Common myeloid progenitor, CD34-positive (primary cell): ENCODE measurements at regions not wholly inside any gene's neighbourhood (a gene's known extent, or its start where the extent isn't known, plus 50 kb on each side); places are given as distances from the start of the nearest gene placed in this dataset.
"Not testable (repeated sequence)": the region's sequence is repeated elsewhere in the genome, so short reads cannot be mapped to it uniquely, and the experiment has no call there.

Source experiments
- CTCF ChIA-PET: fragments of 350-600 bp; sonication (Branson Sonifier 250); formaldehyde crosslinking; loops from one replicate; lab custom pipeline; 2021; ENCODE audit warnings: antibody characterized with exemption; lab: Charles Lee
- POLR2A ChIA-PET: fragments of 350-600 bp; sonication (Branson Sonifier 250); formaldehyde crosslinking; loops from one replicate; lab custom pipeline; 2021; ENCODE audit warnings: antibody characterized with exemption; lab: Charles Lee
- DNase-seq, 3 donors: peaks; one replicate each; pipeline versions ENCODE4 v3.0.0 to v3.0.0-alpha.2; 2013
- H3K27ac ChIP-seq, 2 experiments: 1 replicate in 1 of 2; 2 replicates in 1 of 2; pipeline ENCODE4 v1.7.0; 2013; ENCODE audit warnings: inconsistent platforms in 2 of 2, low read length in 2 of 2, mild to moderate bottlenecking in 2 of 2, low read depth in 1 of 2, moderate library complexity in 1 of 2; ENCODE audit not compliant: severe bottlenecking in 2 of 2, insufficient read depth in 1 of 2, poor library complexity in 1 of 2
- H3K27me3 ChIP-seq, 5 experiments: replicated peaks in 2 of 5; 1 replicate in 3 of 5; 2 replicates in 2 of 5; pipeline versions ENCODE4 v1.6.1 to v1.7.0; 2013; ENCODE audit warnings: low read length in 4 of 5, mild to moderate bottlenecking in 2 of 5, moderate library complexity in 2 of 5, inconsistent platforms in 1 of 5; ENCODE audit not compliant: insufficient read depth in 5 of 5, control insufficient read depth in 4 of 5
- H3K36me3 ChIP-seq, 4 experiments: 1 replicate in 2 of 4; 2 replicates in 2 of 4; pipeline versions ENCODE4 v1.6.1 to v1.7.0; 2013; ENCODE audit warnings: low read length in 3 of 4, control low read depth in 1 of 4, mild to moderate bottlenecking in 1 of 4; ENCODE audit not compliant: control insufficient read depth in 4 of 4, insufficient read depth in 4 of 4
- H3K4me1 ChIP-seq, 4 experiments: 1 replicate in 3 of 4; 2 replicates in 1 of 4; pipeline versions ENCODE4 v1.6.1 to v1.7.1; 2013; ENCODE audit warnings: low read length in 3 of 4, mild to moderate bottlenecking in 3 of 4, control low read depth in 1 of 4, inconsistent platforms in 1 of 4, moderate library complexity in 1 of 4; ENCODE audit not compliant: control insufficient read depth in 4 of 4, insufficient read depth in 4 of 4; ENCODE audit errors: control extremely low read depth in 1 of 4
- H3K4me3 ChIP-seq, 7 experiments: 1 replicate in 4 of 7; 2 replicates in 3 of 7; pipeline versions ENCODE4 v1.5.1 to v1.7.0; 2013; ENCODE audit warnings: mild to moderate bottlenecking in 7 of 7, low read length in 6 of 7, moderate library complexity in 6 of 7, inconsistent platforms in 2 of 7, low read depth in 2 of 7, control low read depth in 1 of 7; ENCODE audit not compliant: insufficient read depth in 4 of 7, control insufficient read depth in 1 of 7; ENCODE audit errors: extremely low read depth in 1 of 7
- H3K9me3 ChIP-seq, 5 experiments: 1 replicate in 4 of 5; 2 replicates in 1 of 5; pipeline versions ENCODE4 v1.6.1 to v1.7.1; 2013; ENCODE audit warnings: low read length in 4 of 5, mild to moderate bottlenecking in 2 of 5, inconsistent platforms in 1 of 5, low read depth in 1 of 5, moderate library complexity in 1 of 5; ENCODE audit not compliant: control insufficient read depth in 4 of 5, insufficient read depth in 2 of 5; ENCODE audit errors: control extremely low read depth in 1 of 5
- WGBS: methylation state at CpG from one replicate; pipeline ENCODE4 v1.1.5; 2013; ENCODE audit not compliant: insufficient coverage; 5-methylcytosine and 5-hydroxymethylcytosine counted together

DNA sequence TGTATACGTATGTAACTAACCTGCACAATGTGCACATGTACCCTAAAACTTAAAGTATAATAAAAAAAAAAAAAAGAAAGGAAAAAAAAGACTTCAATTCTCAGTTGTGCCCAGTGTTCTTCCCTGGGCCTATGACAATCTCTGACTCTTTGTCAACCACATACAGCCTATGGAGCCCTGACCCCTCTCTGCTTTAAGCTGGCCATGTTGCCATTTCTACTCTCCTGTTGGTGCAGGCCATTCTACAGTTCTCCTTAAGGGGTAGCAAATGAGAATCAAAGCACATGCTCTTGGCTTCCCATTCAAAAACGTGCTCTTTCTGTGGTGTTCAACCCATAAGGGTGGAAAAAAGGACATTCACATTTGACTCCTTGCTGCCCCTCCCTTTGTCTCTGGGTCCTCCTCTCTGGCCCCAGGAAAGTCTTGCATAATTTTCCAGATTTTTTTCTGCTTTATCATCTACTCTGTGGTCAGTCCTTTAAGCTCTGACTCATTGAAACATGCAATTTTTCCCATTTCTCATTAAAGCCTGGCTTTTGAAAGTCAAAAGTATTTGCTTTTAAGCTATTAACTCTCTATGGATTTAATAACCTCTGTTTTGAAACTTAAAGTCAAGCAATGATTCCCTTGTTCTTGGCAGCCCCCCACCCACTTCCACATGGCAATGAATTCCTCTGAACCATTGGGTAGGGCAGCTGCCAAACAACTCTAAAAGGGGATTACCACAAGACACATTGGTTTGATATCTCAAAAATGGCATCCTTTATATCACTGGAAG lies 208.6 kb upstream of the MCHR2 start:
- Histone ChIP-seq H3K4me3 (no peak overlapping the region), H3K9me3 (peaks cover 0 to 3% (median 1%) of the 10 kb centered on the region in 5 experiments), H3K27me3 (peaks cover 0 to 7% (median 0%) of the 10 kb centered on the region in 5 experiments), H3K4me1 (no peaks in the 10 kb centered on the region), H3K27ac (no peak overlapping the region), H3K36me3 (no peaks in the 10 kb centered on the region)
- ChIA-PET POLR2A (no interaction called here), CTCF (no interaction called here)
- 50% methylated on average over 1 of the region's 2 CpGs for WGBS
- DNase-seq: no peak

- 97% methylated on average over 23 of the region's 37 CpGs for WGBS
- H3K36me3 ChIP-seq, CTCF ChIA-PET, H3K27ac ChIP-seq, DNase-seq, H3K27me3 ChIP-seq, H3K9me3 ChIP-seq, H3K4me3 ChIP-seq, H3K4me1 ChIP-seq, POLR2A ChIA-PET: not testable (repeated sequence)
Observed at GRCh38 chr6:100196214-100196982, 202.4 kb upstream of the MCHR2 start.

DNA sequence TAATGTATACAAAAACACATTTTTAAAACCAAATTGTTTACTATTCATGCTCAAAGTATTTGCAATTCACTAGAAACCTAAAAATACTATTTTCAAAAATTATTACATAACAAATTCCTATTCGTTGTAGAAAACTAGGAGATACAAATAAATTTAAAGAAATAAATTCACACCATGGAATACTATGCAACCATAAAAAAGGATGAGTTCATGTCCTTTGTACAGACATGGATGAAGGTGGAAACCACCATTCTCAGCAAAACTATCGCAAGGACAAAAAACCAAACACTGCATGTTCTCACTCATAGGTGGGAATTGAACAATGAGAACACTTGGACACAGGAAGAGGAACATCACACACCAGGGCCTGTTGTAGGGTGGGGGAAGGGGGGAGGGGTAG lies 201.2 kb upstream of the MCHR2 start:
- DNase-seq, POLR2A ChIA-PET, H3K36me3 ChIP-seq, CTCF ChIA-PET, H3K4me1 ChIP-seq, H3K27ac ChIP-seq, H3K27me3 ChIP-seq, H3K4me3 ChIP-seq, H3K9me3 ChIP-seq: not testable (repeated sequence)
- no CpG with 5 or more reads among the region's 2 CpGs for WGBS

DNA sequence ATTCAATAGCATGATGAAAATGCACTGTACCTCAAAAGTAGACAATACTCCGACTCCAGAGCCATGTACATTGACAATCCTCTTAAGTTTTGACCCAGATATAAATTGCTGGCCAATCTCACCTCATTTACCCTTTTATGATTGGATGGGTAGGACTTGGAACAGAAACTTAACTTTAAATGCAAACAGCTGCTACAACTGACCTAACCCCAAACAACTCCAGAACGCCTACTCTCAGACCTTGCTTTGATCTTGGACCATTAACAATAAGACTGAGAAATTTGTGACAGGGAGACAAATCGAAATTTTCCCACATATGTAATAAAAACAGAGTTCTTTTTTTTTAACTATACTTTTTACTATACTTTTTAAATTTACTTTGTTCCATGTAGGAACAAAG lies 200.5 kb upstream of the MCHR2 start:
- CTCF ChIA-PET: no interaction called here
- no peak for DNase-seq
- POLR2A ChIA-PET: no interaction called here
- H3K36me3 ChIP-seq: no peaks in the 10 kb centered on the region
- no peak overlapping the region for H3K4me3 ChIP-seq
- no peaks in the 10 kb centered on the region for H3K4me1 ChIP-seq
- H3K27me3 ChIP-seq: peaks cover 0 to 7% (median 0%) of the 10 kb centered on the region in 5 experiments
- no peaks in the 10 kb centered on the region for H3K9me3 ChIP-seq
- no peak overlapping the region for H3K27ac ChIP-seq
- 80% methylated on average over 1 of the region's 3 CpGs for WGBS

- DNase-seq: no peak
- POLR2A ChIA-PET: no interaction called here
- Histone ChIP-seq H3K4me3 (no peak overlapping the region), H3K36me3 (no peaks in the 10 kb centered on the region), H3K4me1 (no peaks in the 10 kb centered on the region), H3K27me3 (peaks cover 0 to 16% (median 0%) of the 10 kb centered on the region in 5 experiments), H3K27ac (no peak overlapping the region), H3K9me3 (no peaks in the 10 kb centered on the region)
- CTCF ChIA-PET: no interaction called here
- WGBS: 71% methylated on average over 1 of the region's 1 CpG
Observed at GRCh38 chr6:100188754-100189153, 194.7 kb upstream of the MCHR2 start.

DNA sequence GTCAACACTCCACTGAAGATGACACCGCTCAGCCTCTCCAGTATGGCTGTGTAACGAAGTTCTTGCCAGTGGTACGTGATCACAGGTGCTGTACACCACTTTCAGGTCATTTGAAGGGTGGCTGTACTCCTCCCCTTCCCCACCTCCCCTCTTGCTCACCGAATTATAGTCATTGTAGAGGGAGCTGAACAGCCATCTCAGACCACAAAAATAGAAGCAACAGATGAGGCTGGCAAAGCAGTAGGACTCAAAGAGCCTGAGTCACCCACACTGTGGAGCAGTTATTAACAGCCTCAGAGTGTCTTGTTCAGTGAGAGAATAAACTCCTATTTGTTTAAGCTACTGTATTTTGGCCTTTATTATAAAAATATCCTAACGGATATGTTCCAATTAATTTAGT lies 192.5 kb upstream of the MCHR2 start:
- H3K36me3 ChIP-seq: no peaks in the 10 kb centered on the region
- CTCF ChIA-PET: no interaction called here
- no peak for DNase-seq
- H3K27me3 ChIP-seq: peaks cover 0 to 23% (median 0%) of the 10 kb centered on the region in 5 experiments
- no peaks in the 10 kb centered on the region for H3K9me3 ChIP-seq
- POLR2A ChIA-PET: no interaction called here
- 97% methylated on average over 3 of the region's 5 CpGs for WGBS
- H3K4me3 ChIP-seq: no peak overlapping the region
- no peak overlapping the region for H3K27ac ChIP-seq
- no peaks in the 10 kb centered on the region for H3K4me1 ChIP-seq

DNA sequence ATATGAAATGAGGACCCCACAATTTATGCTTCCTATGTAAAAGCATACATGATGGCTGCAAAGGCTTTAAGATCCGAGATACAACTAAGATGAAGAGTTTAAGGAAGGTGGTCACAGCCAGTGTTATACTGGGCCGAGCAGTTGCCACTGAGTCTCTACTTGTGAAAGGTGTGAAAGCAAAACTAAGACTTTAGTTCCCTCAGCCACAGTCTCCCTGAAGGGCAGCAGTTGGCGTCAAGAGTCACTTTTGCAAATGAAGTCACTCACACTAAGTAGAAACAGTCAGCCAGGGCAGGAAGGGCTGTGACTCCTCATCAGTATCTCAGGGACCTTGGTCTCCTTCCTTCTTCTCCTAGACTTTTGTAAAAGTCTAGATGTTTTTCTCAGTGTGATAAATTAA lies 191.6 kb upstream of the MCHR2 start:
- POLR2A ChIA-PET: no interaction called here
- no peaks in the 10 kb centered on the region for H3K4me1 ChIP-seq
- no peak overlapping the region for H3K27ac ChIP-seq
- no peak for DNase-seq
- H3K4me3 ChIP-seq: no peak overlapping the region
- H3K36me3 ChIP-seq: no peaks in the 10 kb centered on the region
- CTCF ChIA-PET: no interaction called here
- no peaks in the 10 kb centered on the region for H3K9me3 ChIP-seq
- 72% methylated on average over 3 of the region's 3 CpGs for WGBS
- peaks cover 0 to 19% (median 0%) of the 10 kb centered on the region in 5 experiments for H3K27me3 ChIP-seq
